GM12865 (cell line): ENCODE measurements at regions not wholly inside any gene's neighbourhood (a gene's known extent, or its start where the extent isn't known, plus 50 kb on each side); places are given as distances from the start of the nearest gene placed in this dataset.

Experiments used
- DNase-seq: peaks from one replicate; pipeline ENCODE4 v3.0.0; 2010; ENCODE audit warnings: low read depth
- H3K4me3 ChIP-seq: 2 replicates; pipeline ENCODE4 v1.5.1; 2011; ENCODE audit warnings: mild to moderate bottlenecking, low read depth, low read length, control low read depth
- TF ChIP-seq, protein P1 (sequence below): IDR thresholded peaks from 2 replicates; pipeline ENCODE4 v1.5.1; 2011; ENCODE audit warnings: low read length, control low read depth, low read depth, inconsistent platforms; ENCODE audit not compliant: insufficient read depth; ENCODE audit errors: missing control alignments

DNA sequence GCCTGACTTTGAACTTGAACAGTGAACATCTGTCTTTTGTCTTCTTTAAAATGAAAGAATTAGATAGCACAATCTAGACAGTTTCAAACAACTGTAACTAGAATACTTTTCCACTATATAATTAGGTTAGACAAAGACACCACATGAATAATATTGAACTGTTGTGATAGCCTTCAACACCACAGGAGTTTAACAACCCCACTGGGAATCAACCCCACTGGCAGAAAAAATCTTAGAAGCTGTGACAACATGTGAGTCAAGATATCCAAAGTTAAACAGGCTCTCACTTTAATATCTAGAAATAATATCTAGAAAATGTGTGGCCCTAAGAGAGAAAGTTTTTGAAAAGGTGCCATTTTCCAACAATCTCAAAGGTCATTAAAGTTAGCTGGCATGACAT is 64.4 kb upstream of the PRICKLE2 start:
- DNase-seq = no peak
- H3K4me3 ChIP-seq = no peak overlapping the region
- TF ChIP-seq, protein P1, sequence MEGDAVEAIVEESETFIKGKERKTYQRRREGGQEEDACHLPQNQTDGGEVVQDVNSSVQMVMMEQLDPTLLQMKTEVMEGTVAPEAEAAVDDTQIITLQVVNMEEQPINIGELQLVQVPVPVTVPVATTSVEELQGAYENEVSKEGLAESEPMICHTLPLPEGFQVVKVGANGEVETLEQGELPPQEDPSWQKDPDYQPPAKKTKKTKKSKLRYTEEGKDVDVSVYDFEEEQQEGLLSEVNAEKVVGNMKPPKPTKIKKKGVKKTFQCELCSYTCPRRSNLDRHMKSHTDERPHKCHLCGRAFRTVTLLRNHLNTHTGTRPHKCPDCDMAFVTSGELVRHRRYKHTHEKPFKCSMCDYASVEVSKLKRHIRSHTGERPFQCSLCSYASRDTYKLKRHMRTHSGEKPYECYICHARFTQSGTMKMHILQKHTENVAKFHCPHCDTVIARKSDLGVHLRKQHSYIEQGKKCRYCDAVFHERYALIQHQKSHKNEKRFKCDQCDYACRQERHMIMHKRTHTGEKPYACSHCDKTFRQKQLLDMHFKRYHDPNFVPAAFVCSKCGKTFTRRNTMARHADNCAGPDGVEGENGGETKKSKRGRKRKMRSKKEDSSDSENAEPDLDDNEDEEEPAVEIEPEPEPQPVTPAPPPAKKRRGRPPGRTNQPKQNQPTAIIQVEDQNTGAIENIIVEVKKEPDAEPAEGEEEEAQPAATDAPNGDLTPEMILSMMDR = no peak

GRCh38 chr3:64278625-64279024 is 53.4 kb upstream of the PRICKLE2 start:
- TF ChIP-seq, protein P1 = no peak
- DNase-seq = no peak
- H3K4me3 ChIP-seq = no peak overlapping the region

DNA sequence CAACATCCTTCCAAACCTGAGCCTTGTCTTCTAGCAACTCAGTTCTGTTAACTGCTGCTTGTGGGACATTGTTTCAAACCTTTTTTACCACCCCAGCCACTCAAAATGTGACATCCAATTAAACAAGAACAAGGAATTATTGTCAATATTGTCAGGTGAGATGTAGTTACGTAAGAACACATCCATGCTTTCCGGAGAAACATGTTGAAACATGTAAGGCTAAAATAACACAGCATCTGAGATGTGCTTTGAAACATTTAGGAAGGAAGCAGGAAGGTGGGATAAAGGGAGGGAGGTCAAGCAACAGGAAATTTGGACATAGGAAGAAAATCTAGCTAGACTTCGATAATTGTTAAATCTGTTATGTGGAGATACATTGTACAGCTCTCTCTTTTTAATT is 50.9 kb upstream of the PRICKLE2 start:
- TF ChIP-seq, protein P1 = no peak
- no peak for DNase-seq
- no peak overlapping the region for H3K4me3 ChIP-seq
